NCI-H82 (cell line): ENCODE measurements at regions not wholly inside any gene's neighbourhood (a gene's known extent, or its start where the extent isn't known, plus 50 kb on each side); places are given as distances from the start of the nearest gene placed in this dataset.

Source experiments
- DNase-seq: peaks from one replicate; lab custom pipeline; 2025; lab: John Stamatoyannopoulos, UW

- no peak for DNase-seq
These were observed 72.3 kb upstream of the SOX4 start for GRCh38 chr6:21521276-21521675.

GRCh38 chr6:21522143-21522747, 71.3 kb upstream of the SOX4 start:
- no peak for DNase-seq

- peak; percentile 54 for DNase-seq
These were observed 70.6 kb upstream of the SOX4 start for GRCh38 chr6:21522797-21523456.

GRCh38 chr6:21523652-21524051, 69.9 kb upstream of the SOX4 start:
- DNase-seq: no peak

GRCh38 chr6:21524201-21524600, 69.3 kb upstream of the SOX4 start:
- no peak for DNase-seq

- DNase-seq: no peak
These were observed 66.6 kb upstream of the SOX4 start for GRCh38 chr6:21526974-21527373.

- no peak for DNase-seq
These were observed 65.8 kb upstream of the SOX4 start for GRCh38 chr6:21527731-21528130.

GRCh38 chr6:21529431-21529830, 64.1 kb upstream of the SOX4 start:
- DNase-seq: peak; percentile 94

GRCh38 chr6:21531393-21531792, 62.2 kb upstream of the SOX4 start:
- peak; percentile 47 for DNase-seq

- no peak for DNase-seq
These were observed 59.9 kb upstream of the SOX4 start for GRCh38 chr6:21533678-21534077.

- no peak for DNase-seq
These were observed 57.2 kb upstream of the SOX4 start for GRCh38 chr6:21536280-21536766.

- no peak for DNase-seq
These were observed 55.9 kb upstream of the SOX4 start for GRCh38 chr6:21537637-21538036.

GRCh38 chr6:21538186-21538798, 55.3 kb upstream of the SOX4 start:
- DNase-seq: no peak

- DNase-seq: peak; percentile 76
These were observed 53.9 kb upstream of the SOX4 start for GRCh38 chr6:21539621-21540100.
